K562 (cell line): ENCODE measurements at regions not wholly inside any gene's neighbourhood (a gene's known extent, or its start where the extent isn't known, plus 50 kb on each side); places are given as distances from the start of the nearest gene placed in this dataset.

Experiments used
- ATAC-seq: fragments of 200-7000 bp; cut with Tn5 transposase; 3 replicates; pipeline ENCODE4 v1.9.1; 2020; ENCODE audit warnings: moderate library complexity
- BruUV-seq: library from RNA; stranded (reverse); fragments of 400-500 nt; replicated peaks from 2 replicates; lab custom pipeline; 2021; lab: Mats Ljungman, UMichigan
- CTCF ChIA-PET: fragments of 300-600 bp; formaldehyde crosslinking; extraction: SDS; loops from one replicate; lab custom pipeline; 2021; ENCODE audit warnings: low intra/inter-chr PET ratio; lab: Yijun Ruan, JAX
- POLR2A ChIA-PET: fragments of 300-600, 350-650 bp; sonication (Branson Sonifier 250); formaldehyde crosslinking; extraction: SDS; loops from one replicate; lab custom pipeline; 2021; ENCODE audit warnings: antibody characterized with exemption, inconsistent platforms; lab: Yijun Ruan, JAX
- DNase-seq, 4 experiments: peaks; one replicate each; pipeline versions ENCODE4 v3.0.0 to v3.0.0-alpha.2; 2011 to 2018; ENCODE audit warnings: low spot score in 3 of 4, mixed read lengths in 3 of 4; ENCODE audit errors: extremely low read depth in 1 of 4
- FAIRE-seq: peaks from 2 replicates; lab custom pipeline; 2011; peaks lifted over from hg19 to GRCh38; lab: Jason Lieb, UNC
- H2AFZ ChIP-seq: 2 replicates; pipeline ENCODE4 v1.6.0; 2011; ENCODE audit warnings: low read depth, low read length, control low read depth, inconsistent platforms
- H3K27ac ChIP-seq: fragments of 200-600 bp; 3 replicates; pipeline ENCODE4 v1.8.0; 2011; ENCODE audit warnings: low read depth, mild to moderate bottlenecking, control low read depth, inconsistent platforms, low read length, moderate library complexity, mixed read lengths; ENCODE audit errors: extremely low read depth
- H3K27me3 ChIP-seq, 2 experiments: fragments of 300-600 bp in 1 of 2; 2 replicates in 1 of 2; 3 replicates in 1 of 2; pipeline versions ENCODE4 v1.6.0 to v1.8.0; 2011; ENCODE audit warnings: inconsistent platforms in 2 of 2, low read length in 2 of 2, mild to moderate bottlenecking in 1 of 2, mixed read lengths in 1 of 2, moderate library complexity in 1 of 2; ENCODE audit not compliant: control insufficient read depth in 2 of 2, insufficient read depth in 2 of 2
- H3K36me3 ChIP-seq: fragments of 300-600 bp; 3 replicates; pipeline ENCODE4 v1.8.0; 2011; ENCODE audit warnings: mild to moderate bottlenecking, low read length, inconsistent platforms; ENCODE audit not compliant: control insufficient read depth, insufficient read depth
- H3K4me1 ChIP-seq, 2 experiments: fragments of 200-600 bp in 1 of 2; replicated peaks in 1 of 2; 2 replicates in 1 of 2; 3 replicates in 1 of 2; pipeline versions ENCODE4 v1.5.1 to v1.8.0; 2011; ENCODE audit warnings: inconsistent platforms in 2 of 2, low read length in 2 of 2, mild to moderate bottlenecking in 1 of 2, mixed read lengths in 1 of 2, moderate library complexity in 1 of 2; ENCODE audit not compliant: control insufficient read depth in 2 of 2, insufficient read depth in 2 of 2
- H3K4me2 ChIP-seq: 2 replicates; pipeline ENCODE4 v1.6.1; 2011; ENCODE audit warnings: low read length, control low read depth, inconsistent platforms, mixed read lengths; ENCODE audit not compliant: insufficient read depth
- H3K4me3 ChIP-seq: fragments of 200-600 bp; sonication (generic), shearing (Covaris generic); 2 replicates; pipeline ENCODE4 v1.5.1; 2016; ENCODE audit warnings: control low read depth, inconsistent platforms
- H3K79me2 ChIP-seq: fragments of 200-600 bp; 3 replicates; pipeline ENCODE4 v1.8.0; 2011; ENCODE audit warnings: low read length, inconsistent platforms; ENCODE audit not compliant: control insufficient read depth, insufficient read depth
- H3K9ac ChIP-seq, 2 experiments: 2 replicates each; pipeline versions ENCODE4 v1.6.0 to v1.6.1; 2011; ENCODE audit warnings: low read depth in 2 of 2, low read length in 2 of 2, control low read depth in 1 of 2, inconsistent platforms in 1 of 2, mild to moderate bottlenecking in 1 of 2, mixed read lengths in 1 of 2; ENCODE audit not compliant: insufficient read depth in 1 of 2
- H3K9me1 ChIP-seq: one replicate; pipeline ENCODE4 v1.6.0; 2011; ENCODE audit warnings: inconsistent platforms, mild to moderate bottlenecking, low read length, moderate library complexity; ENCODE audit not compliant: control insufficient read depth, insufficient read depth
- H3K9me3 ChIP-seq: replicated peaks from 2 replicates; pipeline ENCODE4 v1.5.1; 2011; ENCODE audit warnings: low read depth, low read length, inconsistent platforms; ENCODE audit not compliant: control insufficient read depth, insufficient read depth
- H4K20me1 ChIP-seq: replicated peaks from 2 replicates; pipeline ENCODE4 v1.6.1; 2011; ENCODE audit warnings: low read length, inconsistent platforms, mixed read lengths; ENCODE audit not compliant: control insufficient read depth, insufficient read depth
- CHD4 ChIP-seq: fragments of 200-600 bp; sonication (generic); IDR thresholded peaks from 3 replicates; pipeline ENCODE4 v1.6.1; 2012; ENCODE audit warnings: low read depth, mild to moderate bottlenecking, mixed read lengths, low read length, inconsistent platforms; ENCODE audit not compliant: insufficient read depth, insufficient replicate concordance, poor library complexity, severe bottlenecking
- FOSL1 ChIP-seq: fragments of 200-800 bp; sonication (Bioruptor generic); conservative IDR thresholded peaks from 2 replicates; pipeline ENCODE4 v1.6.1; 2016; ENCODE audit warnings: missing genetic modification characterization, missing compliant biosample characterization
- GTF2A2 ChIP-seq: IDR thresholded peaks from 2 replicates; pipeline ENCODE4 v1.6.1; 2016; ENCODE audit warnings: mild to moderate bottlenecking, missing genetic modification characterization, missing compliant biosample characterization
- KHSRP ChIP-seq: fragments of 450-650 bp; IDR thresholded peaks from 2 replicates; pipeline ENCODE4 v1.6.1; 2017
- KLF6 ChIP-seq: fragments of 250-450 bp; sonication (Bioruptor Pico); IDR thresholded peaks from 2 replicates; pipeline ENCODE4 v1.4.0; 2020; ENCODE audit warnings: mild to moderate bottlenecking, moderate library complexity, borderline replicate concordance
- MAFF ChIP-seq: IDR thresholded peaks from 2 replicates; pipeline ENCODE4 v1.6.1; 2012; ENCODE audit warnings: low read length, improper control_type of control experiment
- NEUROD1 ChIP-seq: fragments of 150-350 bp; IDR thresholded peaks from 2 replicates; pipeline ENCODE4 v1.6.1; 2014; ENCODE audit warnings: borderline replicate concordance, low read length, low read depth; ENCODE audit not compliant: partially characterized antibody
- NFATC3 ChIP-seq: fragments of 450-650 bp; IDR thresholded peaks from 2 replicates; pipeline ENCODE4 v1.6.1; 2017; ENCODE audit warnings: mild to moderate bottlenecking
- NR2C1 ChIP-seq, 2 experiments: fragments of 450-650 bp; IDR thresholded peaks; 2 replicates each; pipeline ENCODE4 v1.6.1; 2017; ENCODE audit warnings: mild to moderate bottlenecking in 2 of 2, antibody characterized with exemption in 1 of 2, inconsistent platforms in 1 of 2, missing compliant biosample characterization in 1 of 2, missing genetic modification characterization in 1 of 2
- PKNOX1 ChIP-seq: fragments of 450-650 bp; IDR thresholded peaks from 2 replicates; pipeline ENCODE4 v1.6.1; 2016
- POLR2AphosphoS5 ChIP-seq: IDR thresholded peaks from 2 replicates; pipeline ENCODE4 v1.6.1; 2011; ENCODE audit warnings: mild to moderate bottlenecking, low read depth, low read length, moderate library complexity; ENCODE audit not compliant: control insufficient read depth, insufficient read depth
- SAP30 ChIP-seq: fragments of 200-600 bp; sonication (generic); IDR thresholded peaks from 2 replicates; pipeline ENCODE4 v1.6.1; 2012; ENCODE audit warnings: borderline replicate concordance, low read depth, mild to moderate bottlenecking, moderate library complexity, low read length, control low read depth, inconsistent platforms; ENCODE audit not compliant: insufficient read depth, poor library complexity, severe bottlenecking
- SMAD4 ChIP-seq: fragments of 250-450 bp; sonication (Bioruptor Pico); conservative IDR thresholded peaks from 2 replicates; pipeline ENCODE4 v1.8.0; 2021; ENCODE audit warnings: inconsistent platforms, mild to moderate bottlenecking, moderate library complexity
- TAF1 ChIP-seq: IDR thresholded peaks from 2 replicates; pipeline ENCODE4 v1.6.1; 2011; ENCODE audit warnings: mild to moderate bottlenecking, low read length, moderate library complexity; ENCODE audit not compliant: insufficient read depth, control insufficient read depth, severe bottlenecking; ENCODE audit errors: extremely low read depth
- TFAM ChIP-seq: fragments of 250-450 bp; sonication (Bioruptor Pico); conservative IDR thresholded peaks from 2 replicates; pipeline ENCODE4 v1.5.0; 2021; ENCODE audit warnings: mild to moderate bottlenecking, moderate library complexity
- ZNF717 ChIP-seq: fragments of 250-450 bp; sonication (Bioruptor Pico); IDR thresholded peaks from 2 replicates; pipeline ENCODE4 v1.5.0; 2021
- WGBS: fragments of 100-300 bp; shearing (Covaris generic); methylation state at CpG from one replicate; pipeline ENCODE4 v1.1.6; 2016; ENCODE audit warnings: low coverage, mixed read lengths; ENCODE audit not compliant: insufficient coverage; ENCODE audit errors: missing lambda C conversion rate; 5-methylcytosine and 5-hydroxymethylcytosine counted together
- in situ Hi-C: fragments of 300-500 bp; cut with MboI; formaldehyde crosslinking; loops from 4 replicates; pipeline ENCODE4 v1.15.0; 2018; ENCODE audit warnings: inconsistent platforms, mixed read lengths
- intact Hi-C: fragments of 100-400 bp; cut with micrococcal nuclease; formaldehyde crosslinking; loops from 2 replicates; pipeline ENCODE4 v1.14.2; 2022
- TF ChIP-seq, protein P1 (sequence below): fragments of 450-650 bp; IDR thresholded peaks from 2 replicates; pipeline ENCODE4 v1.6.1; 2016; ENCODE audit warnings: low read depth, mild to moderate bottlenecking, moderate library complexity
- TF ChIP-seq, protein P2 (sequence below): fragments of 450-650 bp; conservative IDR thresholded peaks from 2 replicates; pipeline ENCODE4 v1.6.1; 2016; ENCODE audit warnings: missing genetic modification characterization, low read depth, mild to moderate bottlenecking, missing compliant biosample characterization, moderate library complexity

DNA sequence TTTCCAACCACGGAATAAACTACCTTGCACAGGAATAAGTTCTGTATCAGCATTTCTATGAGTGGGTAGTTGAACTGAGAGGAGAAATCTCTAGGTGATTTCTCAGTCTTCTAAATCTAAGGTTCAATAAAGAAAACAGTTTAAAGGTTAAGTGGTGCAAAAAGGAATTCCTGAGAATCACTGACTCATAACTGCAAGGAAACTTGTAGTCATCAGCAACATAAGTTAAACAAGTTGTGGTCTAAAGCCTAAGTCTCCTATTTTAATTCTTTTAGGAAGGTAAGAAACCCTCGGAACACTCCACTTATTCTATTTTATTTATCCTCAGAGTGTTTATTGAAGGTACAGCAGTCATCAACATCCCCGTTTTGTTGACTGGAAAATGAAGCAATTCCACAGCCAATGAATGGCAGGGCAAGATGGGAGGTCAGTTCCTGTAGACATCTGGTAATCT is 92.4 kb upstream of the PIK3CG start (continued):
- peak; percentile 30; the same call in 1 of the 2 replicates for TF ChIP-seq MAFF
- no peak for TF ChIP-seq KHSRP
- TF ChIP-seq FOSL1, result peak; percentile 92
- 0 out of 2 replicates have a peak, but pooled peaks have one; percentile 9 for TF ChIP-seq NR2C1 (IDR thresholded peaks at IDR 0.05)
- no peak; the same call in 1 of the 2 replicates for TF ChIP-seq NR2C1 (tag; IDR thresholded peaks at IDR 0.05)
- TF ChIP-seq TFAM (CRISPR knock-in tag), result no peak
- no peak for TF ChIP-seq POLR2AphosphoS5

- ATAC-seq (no peak), DNase-seq (no peak), FAIRE-seq (no peak)
- in situ Hi-C loops, result no loop called here
- no peaks in the 10 kb centered on the region for H3K27me3 ChIP-seq
- H3K4me1 ChIP-seq, result peaks cover 5 to 38% of the 10 kb centered on the region in 2 experiments; a peak in 4 of 5 replicates
- no peak overlapping the region for H3K4me2 ChIP-seq
- 31% methylated on average over 1 of the region's 1 CpG for WGBS
- H3K79me2 ChIP-seq, result peaks cover 34% of the 10 kb centered on the region
- H3K36me3 ChIP-seq, result peaks cover 19% of the 10 kb centered on the region; the same call in 2 of the 3 replicates
- no TSS peak for BruUV-seq
- H3K4me3 ChIP-seq, result no peak overlapping the region
- H3K9ac ChIP-seq, result peak overlapping the region in 1 of 2 experiments; percentile 96; a peak in 1 of 4 replicates
- H3K9me3 ChIP-seq, result peaks cover 6% of the 10 kb centered on the region
- H3K27ac ChIP-seq, result peak overlapping the region; percentile 94; the same call in 2 of the 3 replicates
- ChIA-PET POLR2A (interaction anchor here (0.7 to 3.2 kb wide), 6 partner anchors 12 to 396 kb away, joined by 3 to 23 read pairs (median 10); partner anchors contain the start of genes CCDC71L and HBP1), CTCF (no interaction called here)
- no peaks in the 10 kb centered on the region for H3K9me1 ChIP-seq
- H2AFZ ChIP-seq, result peak overlapping the region; percentile 76
- intact Hi-C loops, result loop anchor here (10.0 kb wide), 1 partner anchor 488 kb away; the partner anchor contains the start of gene NAMPT
- no peaks in the 10 kb centered on the region for H4K20me1 ChIP-seq
- TF ChIP-seq KLF6 (peak; percentile 52; the same call in 1 of the 2 replicates), SMAD4 (CRISPR knock-in tag) (peak; percentile 65), PKNOX1 (no peak), CHD4 (no peak), NEUROD1 (no peak), ZNF717 (CRISPR knock-in tag) (no peak), GTF2A2 (tag) (peak; percentile 75), TAF1 (no peak), SAP30 (no peak), NFATC3 (no peak)
- TF ChIP-seq, protein P1, sequence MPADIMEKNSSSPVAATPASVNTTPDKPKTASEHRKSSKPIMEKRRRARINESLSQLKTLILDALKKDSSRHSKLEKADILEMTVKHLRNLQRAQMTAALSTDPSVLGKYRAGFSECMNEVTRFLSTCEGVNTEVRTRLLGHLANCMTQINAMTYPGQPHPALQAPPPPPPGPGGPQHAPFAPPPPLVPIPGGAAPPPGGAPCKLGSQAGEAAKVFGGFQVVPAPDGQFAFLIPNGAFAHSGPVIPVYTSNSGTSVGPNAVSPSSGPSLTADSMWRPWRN, result no peak
- TF ChIP-seq, protein P2, sequence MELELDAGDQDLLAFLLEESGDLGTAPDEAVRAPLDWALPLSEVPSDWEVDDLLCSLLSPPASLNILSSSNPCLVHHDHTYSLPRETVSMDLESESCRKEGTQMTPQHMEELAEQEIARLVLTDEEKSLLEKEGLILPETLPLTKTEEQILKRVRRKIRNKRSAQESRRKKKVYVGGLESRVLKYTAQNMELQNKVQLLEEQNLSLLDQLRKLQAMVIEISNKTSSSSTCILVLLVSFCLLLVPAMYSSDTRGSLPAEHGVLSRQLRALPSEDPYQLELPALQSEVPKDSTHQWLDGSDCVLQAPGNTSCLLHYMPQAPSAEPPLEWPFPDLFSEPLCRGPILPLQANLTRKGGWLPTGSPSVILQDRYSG (tag), result peak; percentile 29; the same call in 1 of the 2 replicates
Observed at GRCh38 chr7:106773228-106773627, 91.9 kb upstream of the PIK3CG start.
